H9 (cell line): ENCODE measurements at regions not wholly inside any gene's neighbourhood (a gene's known extent, or its start where the extent isn't known, plus 50 kb on each side); places are given as distances from the start of the nearest gene placed in this dataset.

Experiments
- DNase-seq: peaks from one replicate; pipeline ENCODE4 v3.0.0-alpha.2; 2017
- H2AFZ ChIP-seq: one replicate; pipeline ENCODE4 v1.6.1; 2013; ENCODE audit warnings: mild to moderate bottlenecking, low read length, control low read depth, moderate library complexity
- H2AK5ac ChIP-seq: 2 replicates; pipeline ENCODE4 v1.6.1; 2013; ENCODE audit warnings: low read length, control low read depth, mixed read lengths; ENCODE audit not compliant: insufficient read length
- H2BK120ac ChIP-seq: one replicate; pipeline ENCODE4 v1.6.1; 2013; ENCODE audit warnings: low read depth, mild to moderate bottlenecking, low read length, control low read depth, inconsistent platforms; ENCODE audit not compliant: poor library complexity, severe bottlenecking
- H2BK12ac ChIP-seq: 2 replicates; pipeline ENCODE4 v1.6.1; 2013; ENCODE audit warnings: low read length, control low read depth, mixed read lengths, low read depth; ENCODE audit not compliant: insufficient read length
- H2BK15ac ChIP-seq: 2 replicates; pipeline ENCODE4 v1.6.1; 2013; ENCODE audit warnings: low read depth, low read length, control low read depth
- H2BK20ac ChIP-seq: one replicate; pipeline ENCODE4 v1.6.1; 2013; ENCODE audit warnings: low read depth, mild to moderate bottlenecking, low read length, control low read depth, inconsistent platforms; ENCODE audit not compliant: poor library complexity, severe bottlenecking
- H2BK5ac ChIP-seq: 2 replicates; pipeline ENCODE4 v1.6.1; 2013; ENCODE audit warnings: low read length, control low read depth, mixed read lengths; ENCODE audit not compliant: insufficient read length
- H3K14ac ChIP-seq: 2 replicates; pipeline ENCODE4 v1.6.1; 2013; ENCODE audit warnings: low read length, control low read depth; ENCODE audit not compliant: insufficient read depth
- H3K18ac ChIP-seq: 2 replicates; pipeline ENCODE4 v1.6.1; 2013; ENCODE audit warnings: low read depth, mild to moderate bottlenecking, mixed read lengths, low read length, control low read depth; ENCODE audit not compliant: insufficient read length
- H3K23ac ChIP-seq: 2 replicates; pipeline ENCODE4 v1.6.1; 2013; ENCODE audit warnings: low read length, control low read depth, mixed read lengths, low read depth; ENCODE audit not compliant: insufficient read length
- H3K23me2 ChIP-seq: 2 replicates; pipeline ENCODE4 v1.6.1; 2013; ENCODE audit warnings: low read depth, mild to moderate bottlenecking, mixed read lengths, low read length, control low read depth; ENCODE audit not compliant: insufficient read length, poor library complexity, severe bottlenecking
- H3K27ac ChIP-seq: 2 replicates; pipeline ENCODE4 v1.5.1; 2013; ENCODE audit warnings: low read length, control low read depth, mixed read lengths, low read depth; ENCODE audit not compliant: insufficient read length
- H3K27me3 ChIP-seq: 2 replicates; pipeline ENCODE4 v1.6.1; 2013; ENCODE audit warnings: low read length, control low read depth, inconsistent platforms; ENCODE audit not compliant: insufficient read depth
- H3K4ac ChIP-seq: 2 replicates; pipeline ENCODE4 v1.6.1; 2013; ENCODE audit warnings: low read depth, mild to moderate bottlenecking, control low read depth, inconsistent platforms, low read length, moderate library complexity
- H3K4me1 ChIP-seq: 2 replicates; pipeline ENCODE4 v1.6.1; 2013; ENCODE audit warnings: low read length, control low read depth, inconsistent platforms; ENCODE audit not compliant: insufficient read depth
- H3K4me2 ChIP-seq: 2 replicates; pipeline ENCODE4 v1.6.1; 2013; ENCODE audit warnings: low read length, control low read depth, mixed read lengths; ENCODE audit not compliant: insufficient read length, insufficient read depth
- H3K56ac ChIP-seq: 2 replicates; pipeline ENCODE4 v1.6.1; 2013; ENCODE audit warnings: low read depth, mild to moderate bottlenecking, mixed read lengths, low read length, control low read depth; ENCODE audit not compliant: insufficient read length
- H3K79me1 ChIP-seq: 2 replicates; pipeline ENCODE4 v1.6.1; 2013; ENCODE audit warnings: low read depth, mild to moderate bottlenecking, moderate library complexity, low read length, control low read depth, inconsistent platforms; ENCODE audit not compliant: insufficient read depth, poor library complexity, severe bottlenecking
- H3K79me2 ChIP-seq: 2 replicates; pipeline ENCODE4 v1.6.1; 2013; ENCODE audit warnings: low read length, control low read depth, inconsistent platforms; ENCODE audit not compliant: insufficient read depth
- H3K9ac ChIP-seq: 2 replicates; pipeline ENCODE4 v1.6.1; 2013; ENCODE audit warnings: low read length, control low read depth, mixed read lengths; ENCODE audit not compliant: insufficient read length; ENCODE audit errors: extremely low read depth
- H3K9me3 ChIP-seq: one replicate; pipeline ENCODE4 v1.6.1; 2013; ENCODE audit warnings: low read depth, low read length, inconsistent platforms; ENCODE audit not compliant: control insufficient read depth
- H3T11ph ChIP-seq: one replicate; pipeline ENCODE4 v1.6.1; 2013; ENCODE audit warnings: mild to moderate bottlenecking, low read length, control low read depth, inconsistent platforms
- H4K20me1 ChIP-seq: one replicate; pipeline ENCODE4 v1.6.1; 2013; ENCODE audit not compliant: control insufficient read depth, insufficient read length, insufficient read depth
- H4K5ac ChIP-seq: 2 replicates; pipeline ENCODE4 v1.6.1; 2013; ENCODE audit warnings: low read depth, mild to moderate bottlenecking, mixed read lengths, low read length, control low read depth; ENCODE audit not compliant: insufficient read length
- H4K8ac ChIP-seq: replicated peaks from 2 replicates; pipeline ENCODE4 v1.6.1; 2013; ENCODE audit warnings: low read length, control low read depth, mixed read lengths, low read depth; ENCODE audit not compliant: insufficient read length
- H4K91ac ChIP-seq: 2 replicates; pipeline ENCODE4 v1.6.1; 2013; ENCODE audit warnings: low read depth, mild to moderate bottlenecking, moderate library complexity, mixed read lengths, low read length, control low read depth; ENCODE audit not compliant: insufficient read length
- H3K27ac Mint-ChIP-seq, 3 experiments: 2 replicates in 2 of 3; 3 replicates in 1 of 3; pipeline ENCODE4 v1.8.0; 2020 to 2021; ENCODE audit warnings: mixed read lengths in 3 of 3, mild to moderate bottlenecking in 1 of 3, moderate library complexity in 1 of 3
- H3K27me3 Mint-ChIP-seq: 2 replicates; pipeline ENCODE4 v1.8.0; 2021; ENCODE audit warnings: low read depth, mild to moderate bottlenecking, moderate library complexity, mixed read lengths
- H3K36me3 Mint-ChIP-seq, 3 experiments: 2 replicates in 2 of 3; 3 replicates in 1 of 3; pipeline ENCODE4 v1.8.0; 2020 to 2021; ENCODE audit warnings: low read depth in 3 of 3, mixed read lengths in 3 of 3; ENCODE audit not compliant: insufficient read depth in 1 of 3
- H3K4me1 Mint-ChIP-seq, 2 experiments: 2 replicates each; pipeline ENCODE4 v1.8.0; 2020; ENCODE audit warnings: mixed read lengths in 2 of 2
- H3K4me3 Mint-ChIP-seq, 2 experiments: 2 replicates in 1 of 2; 3 replicates in 1 of 2; pipeline ENCODE4 v1.8.0; 2020 to 2021; ENCODE audit warnings: mild to moderate bottlenecking in 2 of 2, mixed read lengths in 2 of 2, moderate library complexity in 1 of 2
- H3K9me3 Mint-ChIP-seq, 2 experiments: 2 replicates in 1 of 2; 3 replicates in 1 of 2; pipeline ENCODE4 v1.8.0; 2020; ENCODE audit warnings: mild to moderate bottlenecking in 2 of 2, mixed read lengths in 2 of 2, moderate library complexity in 1 of 2
- WGBS: extraction: QIAGEN DNeasy Blood & Tissue Kit; methylation state at CpG from one replicate; pipeline ENCODE4 v1.1.7; 2013; ENCODE audit warnings: missing lambda C conversion rate, low lambda C conversion rate, mixed read lengths; ENCODE audit not compliant: insufficient read length; ENCODE audit errors: extremely low coverage; 5-methylcytosine and 5-hydroxymethylcytosine counted together
- TF ChIP-seq, protein P1 (sequence below): fragments of 200-600 bp; sonication (generic); conservative IDR thresholded peaks from 3 replicates; pipeline ENCODE4 v1.8.0; 2021; ENCODE audit warnings: antibody characterized with exemption, mild to moderate bottlenecking

DNA sequence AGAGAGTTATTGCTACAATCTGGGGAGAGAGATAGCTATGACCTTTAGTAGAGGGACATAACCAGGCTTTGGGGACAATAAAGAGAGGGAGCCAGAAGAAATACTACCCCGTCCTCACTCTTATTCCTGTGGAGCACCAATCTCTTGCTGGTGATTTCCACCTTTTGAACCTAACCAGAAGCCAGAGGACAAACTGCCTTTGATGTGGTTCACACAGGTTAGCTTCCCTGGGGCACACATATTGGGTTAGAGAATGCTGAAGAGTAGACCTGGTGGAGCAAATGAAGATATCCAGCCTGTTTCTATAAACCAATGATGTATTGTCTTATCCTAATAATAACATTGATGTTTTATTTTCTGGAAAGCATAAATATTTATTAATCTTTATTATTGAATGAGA is 399.3 kb downstream of the HTR7 start:
- H2BK15ac ChIP-seq = no peak overlapping the region
- H2BK5ac ChIP-seq = no peak overlapping the region
- no peak overlapping the region for H3K4me2 ChIP-seq
- H3K23me2 ChIP-seq = no peaks in the 10 kb centered on the region
- H3K27me3 ChIP-seq = no peaks in the 10 kb centered on the region
- no peak overlapping the region for H3K18ac ChIP-seq
- WGBS = no CpG with 5 or more reads among the region's 1 CpG
- no peak overlapping the region for H3K27ac ChIP-seq
- H3K56ac ChIP-seq = no peak overlapping the region
- H3K9ac ChIP-seq = no peak overlapping the region
- Mint-ChIP-seq H3K4me1 (peaks cover 3 to 9% of the 10 kb centered on the region in 2 experiments; a peak in 3 of 4 replicates), H3K4me3 (no peak overlapping the region), H3K36me3 (no peaks in the 10 kb centered on the region), H3K27ac (no peak overlapping the region), H3K27me3 (no peaks in the 10 kb centered on the region), H3K9me3 (no peaks in the 10 kb centered on the region)
- no peak overlapping the region for H4K91ac ChIP-seq
- no peak overlapping the region for H3T11ph ChIP-seq
- DNase-seq = no peak
- no peaks in the 10 kb centered on the region for H4K20me1 ChIP-seq
- H2AK5ac ChIP-seq = no peak overlapping the region
- H2AFZ ChIP-seq = no peak overlapping the region
- no peak overlapping the region for H2BK20ac ChIP-seq
- no peaks in the 10 kb centered on the region; the same call in 1 of the 2 replicates for H3K4me1 ChIP-seq
- TF ChIP-seq, protein P1, sequence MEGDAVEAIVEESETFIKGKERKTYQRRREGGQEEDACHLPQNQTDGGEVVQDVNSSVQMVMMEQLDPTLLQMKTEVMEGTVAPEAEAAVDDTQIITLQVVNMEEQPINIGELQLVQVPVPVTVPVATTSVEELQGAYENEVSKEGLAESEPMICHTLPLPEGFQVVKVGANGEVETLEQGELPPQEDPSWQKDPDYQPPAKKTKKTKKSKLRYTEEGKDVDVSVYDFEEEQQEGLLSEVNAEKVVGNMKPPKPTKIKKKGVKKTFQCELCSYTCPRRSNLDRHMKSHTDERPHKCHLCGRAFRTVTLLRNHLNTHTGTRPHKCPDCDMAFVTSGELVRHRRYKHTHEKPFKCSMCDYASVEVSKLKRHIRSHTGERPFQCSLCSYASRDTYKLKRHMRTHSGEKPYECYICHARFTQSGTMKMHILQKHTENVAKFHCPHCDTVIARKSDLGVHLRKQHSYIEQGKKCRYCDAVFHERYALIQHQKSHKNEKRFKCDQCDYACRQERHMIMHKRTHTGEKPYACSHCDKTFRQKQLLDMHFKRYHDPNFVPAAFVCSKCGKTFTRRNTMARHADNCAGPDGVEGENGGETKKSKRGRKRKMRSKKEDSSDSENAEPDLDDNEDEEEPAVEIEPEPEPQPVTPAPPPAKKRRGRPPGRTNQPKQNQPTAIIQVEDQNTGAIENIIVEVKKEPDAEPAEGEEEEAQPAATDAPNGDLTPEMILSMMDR = no peak
- H3K79me1 ChIP-seq = no peaks in the 10 kb centered on the region
- H3K23ac ChIP-seq = no peak overlapping the region
- no peaks in the 10 kb centered on the region for H3K79me2 ChIP-seq
- H2BK120ac ChIP-seq = no peak overlapping the region
- H4K8ac ChIP-seq = no peak overlapping the region
- no peak overlapping the region for H4K5ac ChIP-seq
- H3K9me3 ChIP-seq = no peaks in the 10 kb centered on the region
- no peak overlapping the region for H2BK12ac ChIP-seq
- H3K4ac ChIP-seq = no peak overlapping the region
- H3K14ac ChIP-seq = no peak overlapping the region
